Cardiac muscle cell (in vitro differentiated cells and primary cell): ENCODE measurements at regions not wholly inside any gene's neighbourhood (a gene's known extent, or its start where the extent isn't known, plus 50 kb on each side); places are given as distances from the start of the nearest gene placed in this dataset.

ENCODE experiments used
- DNase-seq, 2 donors: peaks; one replicate each; pipeline versions ENCODE4 v3.0.0 to v3.0.0-alpha.2; 2010 to 2017; ENCODE audit warnings: low read depth in 1 of 2, low spot score in 1 of 2
- H3K27ac ChIP-seq: fragments of 200-600 bp; sonication (generic); 2 replicates; pipeline ENCODE4 v1.5.1; 2016
- H3K27me3 ChIP-seq: fragments of 200-600 bp; sonication (generic); 2 replicates; pipeline ENCODE4 v1.6.0; 2016; ENCODE audit warnings: control low read depth
- H3K36me3 ChIP-seq: fragments of 200-600 bp; sonication (generic); 2 replicates; pipeline ENCODE4 v1.5.1; 2016; ENCODE audit warnings: control low read depth
- H3K4me1 ChIP-seq: fragments of 200-600 bp; sonication (generic); 2 replicates; pipeline ENCODE4 v1.8.1; 2017; ENCODE audit warnings: low read depth, mild to moderate bottlenecking, mixed run types
- H3K4me3 ChIP-seq: fragments of 200-600 bp; sonication (generic); 2 replicates; pipeline ENCODE4 v1.5.1; 2016; ENCODE audit warnings: mild to moderate bottlenecking
- H3K9me3 ChIP-seq: fragments of 200-600 bp; sonication (generic); 2 replicates; pipeline ENCODE4 v1.5.1; 2017; ENCODE audit warnings: low read depth, mild to moderate bottlenecking, control low read depth
- CTCF ChIP-seq: IDR thresholded peaks from 2 replicates; pipeline ENCODE4 v1.5.1; 2012; ENCODE audit warnings: low read depth, mild to moderate bottlenecking, low read length

GRCh38 chr3:55373423-55373822, 113.7 kb downstream of the WNT5A start:
- H3K9me3 ChIP-seq, result no peaks in the 10 kb centered on the region
- H3K27ac ChIP-seq, result no peak overlapping the region
- no peak for DNase-seq
- no peaks in the 10 kb centered on the region for H3K36me3 ChIP-seq
- TF ChIP-seq CTCF, result no peak
- no peaks in the 10 kb centered on the region for H3K27me3 ChIP-seq
- H3K4me3 ChIP-seq, result no peak overlapping the region
- peaks cover 6% of the 10 kb centered on the region for H3K4me1 ChIP-seq

GRCh38 chr3:55370272-55370671, 116.8 kb downstream of the WNT5A start:
- H3K9me3 ChIP-seq, result no peaks in the 10 kb centered on the region
- no peaks in the 10 kb centered on the region for H3K27me3 ChIP-seq
- no peak overlapping the region for H3K27ac ChIP-seq
- no peak for DNase-seq
- H3K4me1 ChIP-seq, result peaks cover 6% of the 10 kb centered on the region
- no peak for TF ChIP-seq CTCF
- no peaks in the 10 kb centered on the region for H3K36me3 ChIP-seq
- H3K4me3 ChIP-seq, result no peak overlapping the region

GRCh38 chr3:55369141-55369847, 117.8 kb downstream of the WNT5A start:
- H3K9me3 ChIP-seq, result no peaks in the 10 kb centered on the region
- no peak overlapping the region for H3K27ac ChIP-seq
- H3K4me1 ChIP-seq, result peaks cover 6% of the 10 kb centered on the region
- TF ChIP-seq CTCF, result no peak
- no peak for DNase-seq
- no peak overlapping the region for H3K4me3 ChIP-seq
- H3K27me3 ChIP-seq, result no peaks in the 10 kb centered on the region
- no peaks in the 10 kb centered on the region for H3K36me3 ChIP-seq

- Histone ChIP-seq H3K9me3 (no peaks in the 10 kb centered on the region), H3K27ac (no peak overlapping the region), H3K4me3 (no peak overlapping the region), H3K36me3 (no peaks in the 10 kb centered on the region), H3K27me3 (no peaks in the 10 kb centered on the region), H3K4me1 (peaks cover 6% of the 10 kb centered on the region)
- no peak for DNase-seq
- no peak for TF ChIP-seq CTCF
These were observed 118.7 kb downstream of the WNT5A start for GRCh38 chr3:55368366-55368765.

GRCh38 chr3:55367384-55367783, 119.7 kb downstream of the WNT5A start:
- Histone ChIP-seq H3K4me3 (no peak overlapping the region), H3K4me1 (peaks cover 11% of the 10 kb centered on the region), H3K9me3 (no peaks in the 10 kb centered on the region), H3K36me3 (no peaks in the 10 kb centered on the region), H3K27me3 (no peaks in the 10 kb centered on the region), H3K27ac (no peak overlapping the region)
- DNase-seq, result no peak
- no peak for TF ChIP-seq CTCF
